DND-41 (cell line): ENCODE measurements at regions not wholly inside any gene's neighbourhood (a gene's known extent, or its start where the extent isn't known, plus 50 kb on each side); places are given as distances from the start of the nearest gene placed in this dataset.

ENCODE experiments used
- ATAC-seq: fragments of 200-7000 bp; cut with Tn5 transposase; 3 replicates; pipeline ENCODE4 v1.9.1; 2021; ENCODE audit warnings: low read depth; ENCODE audit not compliant: insufficient read depth
- DNase-seq: peaks from one replicate; pipeline ENCODE4 v3.0.0-alpha.2; 2020
- H2AFZ ChIP-seq: 2 replicates; pipeline ENCODE4 v1.6.0; 2012; ENCODE audit warnings: low read depth, low read length
- H3K27ac ChIP-seq: 2 replicates; pipeline ENCODE4 v1.5.1; 2012; ENCODE audit warnings: low read length, inconsistent platforms
- H3K27me3 ChIP-seq: fragments of 200-600 bp; sonication (generic); 2 replicates; pipeline ENCODE4 v1.6.0; 2012; ENCODE audit warnings: low read length, mild to moderate bottlenecking, inconsistent platforms; ENCODE audit not compliant: insufficient read depth, poor library complexity
- H3K36me3 ChIP-seq: 2 replicates; pipeline ENCODE4 v1.5.1; 2012; ENCODE audit warnings: low read length, inconsistent platforms; ENCODE audit not compliant: insufficient read depth
- H3K4me1 ChIP-seq: 2 replicates; pipeline ENCODE4 v1.5.1; 2012; ENCODE audit warnings: mild to moderate bottlenecking, low read length; ENCODE audit not compliant: insufficient read depth
- H3K4me2 ChIP-seq: 2 replicates; pipeline ENCODE4 v1.6.0; 2012; ENCODE audit warnings: mild to moderate bottlenecking, moderate library complexity, low read length, inconsistent platforms; ENCODE audit not compliant: insufficient read depth
- H3K4me3 ChIP-seq, 2 experiments: fragments of 200-600 bp in 1 of 2; shearing (Covaris generic) in 1 of 2; 2 replicates each; pipeline ENCODE4 v1.5.1; 2012 to 2016; ENCODE audit warnings: inconsistent platforms in 2 of 2, low read length in 2 of 2, mild to moderate bottlenecking in 2 of 2, low read depth in 1 of 2, moderate library complexity in 1 of 2
- H3K79me2 ChIP-seq: 2 replicates; pipeline ENCODE4 v1.6.0; 2012; ENCODE audit warnings: low read length, inconsistent platforms; ENCODE audit not compliant: insufficient read depth
- H3K9ac ChIP-seq: 2 replicates; pipeline ENCODE4 v1.6.0; 2012; ENCODE audit warnings: low read depth, mild to moderate bottlenecking, inconsistent platforms, low read length, moderate library complexity
- H3K9me3 ChIP-seq: 2 replicates; pipeline ENCODE4 v1.5.1; 2012; ENCODE audit warnings: low read length, moderate library complexity, mild to moderate bottlenecking, inconsistent platforms; ENCODE audit not compliant: insufficient read depth, severe bottlenecking
- H4K20me1 ChIP-seq: 2 replicates; pipeline ENCODE4 v1.6.0; 2012; ENCODE audit warnings: low read length; ENCODE audit not compliant: insufficient read depth
- CTCF ChIP-seq: IDR thresholded peaks from 2 replicates; pipeline ENCODE4 v1.5.1; 2012; ENCODE audit warnings: borderline replicate concordance, low read length, moderate library complexity, mild to moderate bottlenecking; ENCODE audit not compliant: poor library complexity, severe bottlenecking; ENCODE audit errors: extremely low read depth
- EZH2 ChIP-seq: IDR thresholded peaks from 3 replicates; pipeline ENCODE4 v1.6.1; 2012; ENCODE audit warnings: borderline replicate concordance, low read depth, mild to moderate bottlenecking, moderate library complexity, low read length, inconsistent platforms; ENCODE audit not compliant: severe bottlenecking

- Histone ChIP-seq H3K9ac (no peak overlapping the region), H3K27me3 (no peaks in the 10 kb centered on the region), H3K4me3 (no peak overlapping the region), H3K79me2 (no peaks in the 10 kb centered on the region), H3K4me2 (no peak overlapping the region), H4K20me1 (no peaks in the 10 kb centered on the region), H3K27ac (no peak overlapping the region), H2AFZ (no peak overlapping the region), H3K36me3 (no peaks in the 10 kb centered on the region), H3K4me1 (no peaks in the 10 kb centered on the region), H3K9me3 (no peaks in the 10 kb centered on the region)
- TF ChIP-seq EZH2 (no peak), CTCF (no peak)
- no peak for DNase-seq
- ATAC-seq: no peak
These were observed 982.5 kb upstream of the ADGRL2 start for GRCh38 chr1:80818211-80818610.

- no peak overlapping the region for H2AFZ ChIP-seq
- no peak for ATAC-seq
- no peak for DNase-seq
- H3K9me3 ChIP-seq: no peaks in the 10 kb centered on the region
- no peak overlapping the region for H3K27ac ChIP-seq
- H3K36me3 ChIP-seq: no peaks in the 10 kb centered on the region
- no peaks in the 10 kb centered on the region for H3K4me1 ChIP-seq
- H3K9ac ChIP-seq: no peak overlapping the region
- no peak for TF ChIP-seq EZH2
- TF ChIP-seq CTCF: no peak
- H3K4me2 ChIP-seq: no peak overlapping the region
- no peaks in the 10 kb centered on the region for H3K27me3 ChIP-seq
- no peak overlapping the region for H3K4me3 ChIP-seq
- H4K20me1 ChIP-seq: no peaks in the 10 kb centered on the region
- H3K79me2 ChIP-seq: no peaks in the 10 kb centered on the region
These were observed 992.8 kb upstream of the ADGRL2 start for GRCh38 chr1:80807981-80808380.

GRCh38 chr1:80806431-80806830 lies 994.3 kb upstream of the ADGRL2 start:
- H4K20me1 ChIP-seq: no peaks in the 10 kb centered on the region
- H3K4me2 ChIP-seq: no peak overlapping the region
- ATAC-seq (no peak), DNase-seq (no peak)
- H3K27ac ChIP-seq: no peak overlapping the region
- H3K79me2 ChIP-seq: no peaks in the 10 kb centered on the region
- H3K4me3 ChIP-seq: no peak overlapping the region
- TF ChIP-seq EZH2 (no peak), CTCF (no peak)
- H3K36me3 ChIP-seq: no peaks in the 10 kb centered on the region
- H3K9me3 ChIP-seq: no peaks in the 10 kb centered on the region
- no peak overlapping the region for H2AFZ ChIP-seq
- H3K4me1 ChIP-seq: no peaks in the 10 kb centered on the region
- no peaks in the 10 kb centered on the region for H3K27me3 ChIP-seq
- no peak overlapping the region for H3K9ac ChIP-seq

GRCh38 chr1:80801695-80802094 lies 999.0 kb upstream of the ADGRL2 start:
- no peak overlapping the region for H2AFZ ChIP-seq
- ATAC-seq (no peak), DNase-seq (no peak)
- no peaks in the 10 kb centered on the region for H3K79me2 ChIP-seq
- H3K9me3 ChIP-seq: no peaks in the 10 kb centered on the region
- no peak overlapping the region for H3K9ac ChIP-seq
- no peaks in the 10 kb centered on the region for H3K4me1 ChIP-seq
- H3K4me2 ChIP-seq: no peak overlapping the region
- H3K27me3 ChIP-seq: no peaks in the 10 kb centered on the region
- H3K27ac ChIP-seq: no peak overlapping the region
- no peaks in the 10 kb centered on the region for H4K20me1 ChIP-seq
- no peak for TF ChIP-seq CTCF
- no peak for TF ChIP-seq EZH2
- no peaks in the 10 kb centered on the region for H3K36me3 ChIP-seq
- H3K4me3 ChIP-seq: no peak overlapping the region
